Eye (tissue), 1 donor: ENCODE measurements at regions not wholly inside any gene's neighbourhood (a gene's known extent, or its start where the extent isn't known, plus 50 kb on each side); places are given as distances from the start of the nearest gene placed in this dataset.
"Not testable (repeated sequence)": the region's sequence is repeated elsewhere in the genome, so short reads cannot be mapped to it uniquely, and the experiment has no call there.

Experiments used
- DNase-seq: peaks from one replicate; pipeline ENCODE4 v3.0.0-alpha.2; 2015

DNA sequence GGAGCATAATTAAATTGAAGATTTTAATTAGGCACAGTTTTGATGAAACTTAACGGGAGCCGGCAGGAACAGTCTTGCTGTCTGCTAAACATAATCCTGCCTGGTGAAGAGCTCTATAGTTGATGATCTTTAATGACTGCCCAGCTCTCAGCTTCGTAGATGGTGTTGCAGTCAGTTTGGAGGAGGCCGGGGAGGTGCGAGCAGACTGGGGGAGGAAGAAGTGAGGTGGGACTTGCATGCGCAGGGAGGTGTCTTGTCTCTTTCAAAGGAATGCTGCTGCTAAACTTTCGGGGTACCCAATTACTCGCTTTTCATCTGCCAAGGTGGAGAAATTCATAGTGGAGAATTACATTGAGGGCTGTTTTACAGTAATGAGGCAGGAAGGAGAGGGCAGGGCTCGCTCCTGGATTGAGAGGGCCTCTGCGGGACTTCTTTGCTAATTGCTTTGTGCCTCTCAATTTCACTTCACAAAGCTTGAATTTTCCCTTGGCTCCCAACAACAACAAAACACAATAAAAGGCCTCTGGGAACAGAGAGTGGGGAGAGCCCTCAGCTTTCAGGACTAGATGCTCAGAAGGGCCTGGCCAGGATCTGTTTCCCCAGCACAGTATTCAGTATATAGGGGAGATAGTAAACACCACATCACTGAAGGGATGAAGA lies 257.9 kb upstream of the ADRA1B start:
- DNase-seq = peak; percentile 68

DNA sequence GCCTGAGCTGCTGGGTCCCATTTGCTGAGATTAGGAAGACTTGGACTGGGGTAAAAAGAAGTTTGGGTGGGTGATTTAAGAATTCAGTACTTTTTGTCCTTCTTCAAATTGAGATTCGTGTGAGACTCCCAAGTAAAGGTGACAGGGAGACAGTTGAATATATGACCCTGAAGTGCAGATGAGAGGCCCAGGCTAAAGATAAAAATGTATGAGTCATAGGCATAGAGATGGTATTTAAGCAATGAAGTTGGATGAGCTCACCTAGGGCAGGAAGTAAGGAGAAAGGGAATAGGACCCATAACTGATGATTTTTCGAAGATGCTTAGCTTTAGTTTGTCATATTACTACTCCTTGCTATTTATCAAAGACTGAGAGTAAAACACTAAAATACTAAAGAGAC lies 255.9 kb upstream of the ADRA1B start:
- no peak for DNase-seq

DNA sequence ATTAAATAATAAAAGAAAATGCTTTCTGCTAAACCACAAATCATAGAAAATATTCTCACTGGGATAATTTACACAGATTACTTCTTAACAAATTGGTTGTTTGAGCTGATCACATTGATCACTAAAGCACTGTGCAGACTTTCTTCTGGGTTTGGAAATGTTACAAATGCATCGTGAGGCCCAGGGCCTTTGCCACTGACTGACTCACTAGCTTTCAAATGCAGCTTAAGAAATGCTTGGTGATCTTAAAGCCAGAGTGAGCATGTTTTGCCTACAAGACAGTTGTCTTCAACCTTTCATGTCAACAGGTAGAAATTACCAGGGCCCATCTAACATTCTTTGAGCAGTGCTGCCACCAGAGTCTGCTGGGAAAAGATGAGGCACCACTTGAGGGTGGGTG lies 252.3 kb upstream of the ADRA1B start:
- DNase-seq = no peak

DNA sequence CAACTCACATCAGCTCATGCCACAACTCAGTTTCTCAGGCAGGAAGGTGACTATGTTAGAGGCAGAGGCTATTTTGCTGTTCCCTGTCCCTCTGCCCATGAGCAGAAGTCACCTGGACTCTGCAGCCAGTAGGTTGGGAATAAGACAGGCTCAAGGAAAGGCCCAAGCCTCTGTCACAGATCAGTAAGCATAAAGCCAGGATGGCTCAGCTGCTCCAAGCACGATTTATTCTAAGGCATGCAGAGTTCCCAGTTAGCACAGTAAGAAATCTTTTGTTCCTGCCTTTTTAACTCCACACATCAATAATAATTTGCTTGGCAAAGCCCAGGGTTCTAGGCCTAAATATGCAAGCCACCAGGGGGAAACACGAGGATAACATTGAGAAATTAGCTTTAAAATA lies 249.0 kb upstream of the ADRA1B start:
- no peak for DNase-seq

DNA sequence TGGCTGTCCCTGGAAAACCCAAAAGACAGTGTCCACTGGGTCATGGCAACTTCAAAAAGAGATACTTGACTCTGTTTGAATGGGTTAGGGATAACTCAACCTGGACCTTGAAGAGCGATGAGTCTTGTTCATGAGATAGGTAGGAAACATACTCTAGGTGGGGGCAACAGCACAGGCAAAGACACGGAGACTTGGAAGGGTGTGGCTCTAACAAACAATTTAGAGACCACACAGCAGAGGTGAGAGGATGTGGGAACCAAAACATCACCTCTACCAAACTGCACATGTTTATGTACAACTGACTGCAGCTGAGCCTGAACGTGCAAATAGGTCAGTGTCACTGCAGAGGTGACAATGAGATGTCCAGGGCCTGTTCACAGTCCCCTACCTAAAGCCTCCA lies 247.7 kb upstream of the ADRA1B start:
- no peak for DNase-seq

DNA sequence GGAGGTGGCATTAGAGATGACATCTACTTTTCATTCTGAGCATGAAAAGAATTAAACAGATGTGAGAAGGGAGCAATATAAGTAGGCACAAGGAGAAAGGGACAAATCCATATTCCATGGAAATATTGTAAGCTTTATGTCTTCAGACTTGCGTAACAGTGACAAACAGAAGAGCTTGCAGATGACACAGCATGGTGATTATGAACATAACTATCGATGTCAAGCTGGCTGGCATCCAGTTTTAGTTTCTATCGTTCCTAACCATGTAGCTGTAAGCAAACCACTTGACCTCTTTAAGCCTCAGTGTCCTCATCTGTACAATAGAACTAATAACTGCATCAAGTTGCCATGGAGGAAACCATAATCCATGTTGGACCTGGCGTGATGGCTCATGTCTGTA lies 246.7 kb upstream of the ADRA1B start:
- no peak for DNase-seq

DNA sequence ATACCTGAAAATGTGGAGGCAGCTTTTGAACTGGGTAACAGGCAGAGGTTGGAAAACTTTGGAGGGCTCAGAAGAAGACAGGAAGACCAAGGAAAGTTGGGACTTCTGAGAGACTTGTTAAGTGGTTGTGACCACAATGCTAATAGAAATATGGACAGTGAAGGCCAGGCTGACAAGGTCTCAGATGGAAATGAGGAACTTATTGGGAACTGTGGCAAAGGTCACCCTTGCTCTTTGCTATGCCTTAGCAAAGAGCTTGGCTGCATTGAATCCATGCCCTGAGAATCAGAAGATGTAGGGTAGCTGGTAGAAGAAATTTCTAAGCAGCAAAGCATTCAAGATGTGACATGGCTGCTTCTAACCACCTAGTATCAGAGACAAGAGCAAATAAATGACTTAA lies 244.4 kb upstream of the ADRA1B start:
- no peak for DNase-seq

DNA sequence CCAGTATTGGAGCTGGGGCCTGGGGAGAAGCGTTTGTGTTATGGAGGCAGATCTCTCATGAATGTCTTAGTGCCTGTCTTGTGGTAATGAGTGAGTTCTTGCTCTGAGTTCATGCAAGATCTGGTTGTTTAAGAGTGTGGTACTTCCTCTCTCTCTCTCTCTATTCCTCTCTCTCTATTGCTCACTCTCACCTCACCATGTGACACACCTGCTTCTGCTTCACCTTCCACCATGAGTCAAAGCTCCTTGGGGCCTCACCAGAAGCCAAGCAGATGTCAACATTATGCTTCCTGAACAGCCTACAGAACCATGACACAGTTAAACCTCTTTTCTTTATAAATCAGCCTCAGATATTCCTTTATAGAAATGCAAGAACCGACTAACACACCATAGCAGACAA lies 242.7 kb upstream of the ADRA1B start:
- DNase-seq = no peak

DNA sequence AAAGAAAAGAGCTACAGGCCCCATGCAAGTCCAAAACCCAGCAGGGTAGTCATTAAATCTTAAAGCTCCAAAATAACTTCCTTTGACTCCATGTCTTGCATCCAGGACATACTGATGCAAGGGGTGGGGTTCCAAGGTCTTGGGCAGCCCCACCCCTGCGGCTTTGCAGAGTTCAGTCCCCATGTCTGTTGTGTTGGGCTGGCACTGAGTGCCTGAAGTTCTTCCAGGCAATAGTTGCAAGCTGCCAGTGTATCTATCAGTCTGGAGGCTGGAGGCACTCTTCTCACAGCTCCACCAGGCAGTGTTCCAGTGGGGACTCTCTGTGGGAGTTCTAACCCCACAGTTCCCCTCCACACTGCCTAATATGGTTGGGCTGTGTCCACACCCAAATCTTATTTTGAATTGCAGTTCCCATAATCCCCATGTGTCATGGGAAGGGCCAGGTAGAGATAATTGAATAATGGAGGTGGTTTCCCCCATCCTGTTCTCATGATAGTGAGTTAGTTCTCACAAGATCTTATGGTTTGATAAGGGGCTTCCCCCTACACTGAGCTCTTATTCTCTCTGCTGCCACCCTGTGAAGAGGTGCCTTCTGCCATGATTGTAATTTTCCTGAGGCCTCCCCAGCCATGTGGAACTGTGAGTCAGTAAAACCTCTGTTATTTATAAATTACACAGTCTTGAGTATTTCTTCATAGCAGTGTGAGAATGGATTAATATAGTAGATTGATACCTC lies 237.5 kb upstream of the ADRA1B start:
- no peak for DNase-seq

DNA sequence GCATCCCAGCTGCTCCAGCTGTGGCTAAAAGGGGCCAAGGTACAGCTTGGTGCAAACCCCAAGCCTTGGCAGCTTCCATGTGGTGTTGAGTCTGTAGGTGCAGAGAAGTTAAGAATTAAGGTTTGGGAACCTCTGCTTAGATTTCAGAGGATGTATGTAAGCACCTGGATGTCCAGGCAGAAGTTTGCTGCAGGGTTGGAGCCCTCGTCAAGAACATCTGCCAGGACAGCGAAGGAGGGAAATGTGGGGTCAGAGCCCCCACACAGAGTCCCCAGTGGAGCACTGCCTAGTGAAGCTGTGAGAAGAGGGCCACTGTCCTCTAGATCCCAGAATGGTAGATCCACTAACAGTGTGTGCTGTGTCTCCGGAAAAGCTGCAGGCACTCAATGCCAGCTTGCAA lies 236.2 kb upstream of the ADRA1B start:
- DNase-seq = no peak

DNA sequence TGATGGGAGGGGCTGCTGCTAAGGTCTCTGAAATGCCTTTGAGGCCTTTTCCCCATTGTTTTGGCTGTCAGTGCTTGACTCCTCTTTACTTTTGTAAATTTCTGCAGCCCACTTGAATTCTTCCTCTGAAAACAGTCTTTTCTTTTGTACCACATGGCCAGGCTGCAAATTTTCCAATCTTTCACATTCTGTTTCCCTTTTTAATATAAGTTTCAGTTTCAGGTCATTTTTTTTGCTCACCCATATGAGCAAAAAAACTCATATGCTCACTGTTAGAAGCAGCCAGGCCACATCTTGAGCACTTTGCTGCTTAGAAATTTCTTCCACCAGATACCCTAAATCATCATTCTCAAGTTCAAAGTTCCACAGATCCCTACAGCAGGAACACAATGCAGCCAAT lies 234.6 kb upstream of the ADRA1B start:
- DNase-seq = no peak

DNA sequence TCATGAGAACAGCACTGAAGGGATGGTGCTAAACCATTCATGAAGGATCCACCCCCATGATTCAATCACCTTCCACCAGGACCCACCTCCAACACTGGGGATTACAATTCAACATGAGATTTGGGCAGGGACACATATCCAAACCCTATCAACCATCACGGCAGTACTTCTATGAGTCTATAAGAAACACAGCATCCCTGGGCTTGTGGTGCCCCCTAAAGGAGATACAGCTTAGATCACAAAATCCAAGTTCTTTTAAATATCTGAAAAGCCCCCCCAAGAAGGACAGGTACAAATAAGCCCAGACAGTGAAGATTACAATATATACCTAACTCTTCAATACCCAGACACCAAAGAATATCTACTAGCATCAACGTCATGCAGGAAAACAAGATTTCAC lies 233.7 kb upstream of the ADRA1B start:
- no peak for DNase-seq

DNA sequence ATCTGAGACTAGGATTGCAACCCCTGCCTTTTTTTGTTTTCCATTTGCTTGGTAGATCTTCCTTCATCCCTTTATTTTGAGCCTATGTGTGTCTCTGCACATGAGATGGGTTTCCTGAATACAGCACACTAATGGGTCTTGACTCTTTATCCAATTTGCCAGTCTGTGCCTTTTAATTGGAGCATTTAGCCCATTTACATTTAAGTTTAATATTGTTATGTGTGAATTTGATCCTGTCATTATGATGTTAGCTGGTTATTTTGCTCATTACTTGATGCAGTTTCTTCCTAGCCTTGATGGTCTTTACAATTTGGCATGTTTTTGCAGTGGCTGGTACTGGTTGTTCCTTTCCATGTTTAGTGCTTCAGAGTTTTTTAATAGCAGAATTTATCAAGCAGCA lies 228.4 kb upstream of the ADRA1B start:
- DNase-seq = not testable (repeated sequence)

DNA sequence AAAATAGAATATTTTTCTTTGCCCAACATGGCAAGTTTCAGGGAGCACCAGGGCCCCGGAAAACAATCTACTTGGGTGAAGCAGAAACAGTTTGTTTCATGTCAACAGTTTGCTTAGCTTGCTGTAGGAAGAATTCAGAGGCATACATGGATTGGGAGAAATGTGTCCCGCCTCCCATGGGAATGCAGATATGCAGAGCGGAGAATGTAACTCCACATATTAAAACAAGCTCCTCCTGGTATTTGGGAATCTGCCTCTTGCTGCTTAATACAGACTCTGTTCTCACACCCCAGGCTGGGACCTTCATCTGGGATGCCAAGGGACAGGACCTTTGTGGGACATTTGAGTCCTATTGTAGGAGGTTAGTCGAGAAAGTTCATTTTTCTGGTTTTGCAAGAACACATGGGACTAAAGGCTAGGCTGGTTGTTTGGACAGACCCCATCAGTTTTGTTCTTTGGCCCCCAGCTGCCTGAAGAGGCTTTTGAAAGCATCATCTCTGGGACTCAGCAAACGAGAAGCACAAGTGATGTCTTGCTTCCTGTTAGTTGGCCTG lies 220.5 kb upstream of the ADRA1B start:
- DNase-seq = no peak

DNA sequence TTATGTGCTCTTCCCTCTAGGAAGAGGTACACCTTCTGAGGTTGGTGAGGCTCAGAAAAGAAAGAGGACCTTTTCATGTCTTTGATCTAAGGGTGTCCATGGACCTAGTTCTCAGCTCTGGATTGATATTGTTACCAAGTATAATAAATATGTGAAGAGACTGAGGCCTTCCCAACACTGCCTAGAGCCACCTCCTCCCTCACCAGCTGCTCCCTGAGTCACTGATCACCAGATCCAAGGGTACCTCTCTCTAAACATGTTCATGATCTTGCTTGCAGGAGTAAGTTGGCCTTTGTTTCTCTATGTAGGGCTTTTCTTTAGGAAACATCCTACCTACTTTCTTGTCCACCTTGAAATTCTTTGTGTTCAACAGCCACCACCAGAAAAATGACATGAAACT lies 218.8 kb upstream of the ADRA1B start:
- DNase-seq = no peak

DNA sequence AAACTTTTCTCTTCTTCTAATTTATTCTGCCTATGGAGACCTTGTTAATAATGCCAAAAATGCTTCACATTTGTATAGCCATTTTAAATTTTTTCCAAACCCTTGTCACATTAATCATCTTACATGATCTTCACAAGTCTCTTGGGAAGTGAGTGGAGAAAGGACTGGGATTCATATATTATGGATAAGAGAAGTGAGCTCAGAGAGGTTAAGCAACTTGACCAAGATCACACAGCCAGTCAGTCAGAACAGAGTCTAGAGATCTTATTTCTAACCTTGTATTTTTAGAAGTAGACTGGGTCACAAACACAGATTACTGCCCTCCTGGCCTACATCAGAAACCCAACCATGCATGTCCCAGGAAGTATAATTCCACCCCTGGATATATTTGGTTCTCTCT lies 218.0 kb upstream of the ADRA1B start:
- no peak for DNase-seq

DNA sequence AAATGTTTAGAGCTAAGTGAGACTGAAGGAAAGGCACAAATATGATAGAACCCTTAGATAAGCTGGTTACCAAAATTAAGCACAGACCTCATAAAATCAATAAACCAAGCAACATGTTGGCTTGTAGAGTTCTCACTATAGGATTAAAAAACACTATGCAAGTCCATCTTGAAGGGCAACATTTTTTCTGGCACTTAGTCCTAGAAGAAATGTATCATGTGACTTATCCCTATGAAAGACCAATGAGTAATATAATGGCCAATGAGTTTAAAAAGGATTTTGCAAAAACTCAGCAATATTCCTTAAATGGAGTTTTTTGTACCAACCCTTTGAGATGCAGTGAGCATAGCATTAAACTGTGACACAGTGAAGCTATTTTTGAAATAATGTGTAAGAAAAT lies 216.3 kb upstream of the ADRA1B start:
- DNase-seq = no peak

DNA sequence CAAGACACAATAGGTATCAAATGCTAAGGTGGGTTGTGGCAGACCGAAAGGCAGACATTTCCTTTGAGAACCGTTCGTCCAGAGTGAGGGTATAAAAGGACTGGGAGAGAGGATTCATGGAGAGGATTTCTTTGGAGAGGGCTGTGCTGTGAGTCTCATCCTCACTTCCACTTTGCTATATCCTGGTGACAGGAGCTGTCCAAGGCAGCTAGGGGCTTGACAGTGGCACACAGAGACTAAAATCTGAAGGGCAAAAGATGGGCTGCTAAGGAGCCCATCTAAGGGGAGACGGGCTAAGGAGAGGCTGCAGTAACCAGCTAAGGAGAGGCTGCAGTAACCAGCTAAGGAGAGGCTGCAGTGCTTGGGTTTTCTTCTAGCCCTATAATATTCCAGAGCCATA lies 214.0 kb upstream of the ADRA1B start:
- DNase-seq = no peak

DNA sequence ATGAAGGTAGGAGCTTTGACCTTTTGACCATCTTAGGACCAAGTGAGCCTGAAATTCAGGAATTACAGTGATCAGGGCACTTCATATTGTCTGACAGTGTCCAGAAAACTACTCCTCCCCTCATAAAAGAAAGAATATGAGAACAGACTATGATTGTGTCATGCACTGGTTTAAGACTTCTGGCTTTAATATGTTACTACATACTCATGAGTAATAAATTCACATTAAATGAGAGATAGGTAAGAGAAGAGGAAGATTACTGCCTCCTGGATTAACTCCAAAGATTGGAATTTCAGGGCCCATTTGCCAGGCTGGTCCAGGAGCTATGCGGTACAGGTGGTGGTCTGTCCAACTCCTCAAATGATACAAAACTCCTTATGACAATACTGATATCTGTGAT lies 213.5 kb upstream of the ADRA1B start:
- DNase-seq = no peak

DNA sequence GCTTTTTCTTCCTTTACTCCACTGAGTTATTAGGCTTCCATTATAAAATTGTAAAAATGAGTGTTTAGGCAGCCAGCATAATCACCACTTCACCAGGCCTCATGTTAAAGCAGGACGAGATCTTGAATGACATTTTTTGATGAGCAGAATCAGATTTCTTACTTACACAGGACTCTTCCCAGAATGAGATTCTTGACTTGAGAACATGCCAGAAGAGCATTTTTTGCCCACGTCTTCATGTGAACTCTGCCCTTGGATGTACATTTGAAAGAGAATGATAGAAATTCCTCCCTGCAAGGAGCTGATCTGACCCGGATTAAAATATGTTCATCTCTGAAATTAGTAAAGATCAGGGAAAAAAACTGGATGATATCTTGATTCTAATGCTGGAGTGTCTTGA lies 212.1 kb upstream of the ADRA1B start:
- no peak for DNase-seq

DNA sequence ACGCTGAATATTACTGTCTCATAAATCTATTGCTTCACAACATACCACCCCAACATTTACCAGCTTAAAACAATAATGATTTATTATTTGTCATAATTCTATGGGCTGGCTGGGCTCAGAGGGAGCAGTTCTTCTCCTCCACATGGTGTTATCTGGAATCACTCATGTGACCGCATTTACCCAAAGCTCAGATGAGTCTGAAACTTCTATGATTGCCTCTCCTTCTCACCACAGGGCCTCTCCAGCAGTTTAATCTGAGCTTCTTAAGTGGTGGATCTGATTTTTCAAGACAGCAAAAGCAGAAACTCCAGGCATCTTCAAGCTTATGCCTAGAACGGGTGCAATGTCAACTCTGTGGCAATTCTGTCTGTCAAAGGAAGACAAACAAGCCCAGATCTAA lies 210.3 kb upstream of the ADRA1B start:
- no peak for DNase-seq

DNA sequence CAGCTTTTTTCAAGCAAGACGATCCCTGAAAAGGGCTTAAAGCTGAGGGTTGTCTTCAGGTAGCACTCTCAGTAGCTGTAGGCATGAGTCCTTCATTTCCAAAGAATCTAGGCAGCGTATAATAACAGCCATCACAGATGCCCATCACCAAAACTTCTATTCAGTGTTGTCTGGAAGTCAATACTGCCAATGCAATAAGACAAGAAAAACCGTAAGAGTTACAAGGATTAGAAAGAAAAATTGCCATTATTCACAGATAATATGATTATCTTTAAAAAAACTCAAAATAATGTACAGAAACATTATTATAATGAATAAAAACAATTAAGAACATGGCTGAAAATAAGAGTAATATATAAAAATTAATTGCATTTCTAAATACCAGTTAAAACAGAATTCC lies 208.2 kb upstream of the ADRA1B start:
- DNase-seq = no peak

DNA sequence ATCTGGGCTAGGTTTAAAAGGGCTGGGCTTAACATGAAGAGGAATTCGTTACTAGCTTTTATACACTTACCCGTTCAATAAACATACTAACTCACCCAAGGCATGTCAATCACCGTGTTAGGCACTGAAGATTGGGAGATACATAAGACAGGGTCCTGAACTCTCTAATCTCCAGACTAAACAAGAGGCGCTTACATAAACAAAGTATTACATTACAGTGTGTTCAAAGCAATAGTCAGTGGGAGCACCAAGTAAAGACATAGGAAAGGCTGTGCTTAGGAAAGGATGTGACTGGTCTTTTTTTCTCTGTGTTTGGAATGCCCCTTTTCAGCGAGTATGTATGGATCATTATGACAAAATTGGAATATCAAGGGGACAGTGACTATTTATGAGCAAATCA lies 203.6 kb upstream of the ADRA1B start:
- DNase-seq = no peak

DNA sequence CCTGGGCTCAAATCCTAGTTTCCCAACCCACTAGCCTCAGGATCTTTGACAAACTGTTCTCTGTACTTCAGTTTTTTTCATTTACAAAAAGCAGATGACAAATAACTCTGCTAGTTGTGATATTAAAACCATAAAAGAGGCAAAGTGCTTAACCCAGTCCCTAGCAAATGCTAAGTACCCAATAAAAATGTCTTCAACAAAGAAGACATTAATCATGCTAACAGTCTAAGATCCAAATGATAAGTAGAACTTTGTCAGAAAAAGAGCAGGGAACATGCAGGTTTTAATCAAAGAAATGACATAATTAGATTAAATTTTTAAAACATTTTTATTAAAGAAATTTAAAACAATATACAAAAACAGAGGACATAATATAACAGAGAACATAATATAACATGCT lies 203.0 kb upstream of the ADRA1B start:
- DNase-seq = no peak

DNA sequence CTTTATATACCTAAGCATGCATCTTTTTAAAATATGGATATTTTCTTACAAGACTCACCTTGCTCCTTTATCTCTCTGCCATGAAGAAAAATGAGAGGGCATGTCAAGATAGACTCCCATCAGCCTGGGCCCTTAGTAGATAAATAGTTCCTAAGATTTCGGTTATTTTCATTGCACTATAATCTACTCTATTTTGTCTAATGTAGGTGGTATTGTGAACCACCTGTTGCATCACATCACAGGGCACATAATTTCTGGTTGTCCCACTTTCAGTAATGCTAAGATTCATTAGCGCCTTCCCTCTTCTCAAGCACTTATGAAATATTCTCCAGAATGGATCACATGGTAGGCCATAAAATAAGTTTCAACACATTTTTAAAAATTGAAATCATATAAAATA lies 202.5 kb upstream of the ADRA1B start:
- no peak for DNase-seq
